ENCODE measurements at regions not wholly inside any gene's neighbourhood (a gene's known extent, or its start where the extent isn't known, plus 50 kb on each side); places are given as distances from the start of the nearest gene placed in this dataset.

GRCh38 chr4:106690487-106690886 lies 321.9 kb upstream of the GIMD1 start:
- Histone ChIP-seq H3K36me3 (ENCODE audit: control insufficient read depth, insufficient read depth, low read length) (no peaks in the 10 kb centered on the region), H3K4me3 (ENCODE audit: low read depth, low read length) (no peak overlapping the region), H3K27me3 (ENCODE audit: control insufficient read depth, insufficient read depth, low read length) (no peaks in the 10 kb centered on the region)
- TF ChIP-seq, protein P1, sequence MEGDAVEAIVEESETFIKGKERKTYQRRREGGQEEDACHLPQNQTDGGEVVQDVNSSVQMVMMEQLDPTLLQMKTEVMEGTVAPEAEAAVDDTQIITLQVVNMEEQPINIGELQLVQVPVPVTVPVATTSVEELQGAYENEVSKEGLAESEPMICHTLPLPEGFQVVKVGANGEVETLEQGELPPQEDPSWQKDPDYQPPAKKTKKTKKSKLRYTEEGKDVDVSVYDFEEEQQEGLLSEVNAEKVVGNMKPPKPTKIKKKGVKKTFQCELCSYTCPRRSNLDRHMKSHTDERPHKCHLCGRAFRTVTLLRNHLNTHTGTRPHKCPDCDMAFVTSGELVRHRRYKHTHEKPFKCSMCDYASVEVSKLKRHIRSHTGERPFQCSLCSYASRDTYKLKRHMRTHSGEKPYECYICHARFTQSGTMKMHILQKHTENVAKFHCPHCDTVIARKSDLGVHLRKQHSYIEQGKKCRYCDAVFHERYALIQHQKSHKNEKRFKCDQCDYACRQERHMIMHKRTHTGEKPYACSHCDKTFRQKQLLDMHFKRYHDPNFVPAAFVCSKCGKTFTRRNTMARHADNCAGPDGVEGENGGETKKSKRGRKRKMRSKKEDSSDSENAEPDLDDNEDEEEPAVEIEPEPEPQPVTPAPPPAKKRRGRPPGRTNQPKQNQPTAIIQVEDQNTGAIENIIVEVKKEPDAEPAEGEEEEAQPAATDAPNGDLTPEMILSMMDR (IDR thresholded peaks at IDR 0.05; ENCODE audit: insufficient read depth, low read depth, low read length): no peak
- CTCF ChIA-PET: interaction anchor here (0.6 to 1.7 kb wide), 4 partner anchors 9 to 53 kb away, joined by 3 to 6 read pairs (median 3); no protein-coding TSS in a partner anchor
- POLR2A ChIA-PET: no interaction called here
- peak; percentile 26 for DNase-seq (ENCODE audit: low read depth)

- POLR2A ChIA-PET: no interaction called here
- Histone ChIP-seq H3K4me3 (ENCODE audit: low read depth, low read length) (no peak overlapping the region), H3K36me3 (ENCODE audit: control insufficient read depth, insufficient read depth, low read length) (no peaks in the 10 kb centered on the region), H3K27me3 (ENCODE audit: control insufficient read depth, insufficient read depth, low read length) (no peaks in the 10 kb centered on the region)
- no peak for DNase-seq (ENCODE audit: low read depth)
- CTCF ChIA-PET: interaction anchor here (1.6 kb wide), 1 partner anchor 13 kb away, joined by 3 read pairs; no protein-coding TSS in a partner anchor
- TF ChIP-seq, protein P1 (IDR thresholded peaks at IDR 0.05; ENCODE audit: insufficient read depth, low read depth, low read length): no peak
These were observed 318.4 kb upstream of the GIMD1 start for GRCh38 chr4:106687026-106687425.

DNA sequence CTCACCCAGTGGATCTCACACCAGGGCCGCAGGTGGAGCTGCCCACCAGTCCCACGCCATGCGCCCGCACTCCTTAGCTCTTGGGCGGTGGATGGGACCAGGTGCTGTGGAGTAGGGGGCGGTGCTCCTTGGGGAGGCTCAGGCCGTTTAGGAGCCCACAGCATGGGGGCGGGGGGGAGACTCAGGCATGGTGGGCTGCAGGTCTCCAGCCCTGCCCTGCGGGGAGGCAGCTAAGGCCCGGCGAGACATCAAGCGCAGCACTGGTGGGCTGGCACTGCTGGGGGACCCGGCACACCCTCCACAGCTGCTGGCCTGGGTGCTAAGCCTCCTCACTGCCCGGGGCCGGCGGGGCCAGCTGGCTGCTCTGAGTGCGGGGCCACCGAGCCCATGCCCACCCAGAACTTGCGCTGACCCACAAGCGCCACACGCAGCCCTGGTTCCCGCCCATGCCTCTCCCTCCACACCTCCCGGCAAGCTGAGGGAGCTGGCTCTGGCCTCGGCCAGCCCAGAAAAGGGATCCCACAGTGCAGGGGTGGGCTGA lies 312.9 kb upstream of the GIMD1 start:
- no peak for DNase-seq (ENCODE audit: low read depth)
- Histone ChIP-seq H3K27me3 (ENCODE audit: control insufficient read depth, insufficient read depth, low read length) (no peaks in the 10 kb centered on the region), H3K36me3 (ENCODE audit: control insufficient read depth, insufficient read depth, low read length) (no peaks in the 10 kb centered on the region), H3K4me3 (ENCODE audit: low read depth, low read length) (no peak overlapping the region)
- TF ChIP-seq, protein P1 (IDR thresholded peaks at IDR 0.05; ENCODE audit: insufficient read depth, low read depth, low read length): no peak
- CTCF ChIA-PET: no interaction called here
- POLR2A ChIA-PET: no interaction called here

DNA sequence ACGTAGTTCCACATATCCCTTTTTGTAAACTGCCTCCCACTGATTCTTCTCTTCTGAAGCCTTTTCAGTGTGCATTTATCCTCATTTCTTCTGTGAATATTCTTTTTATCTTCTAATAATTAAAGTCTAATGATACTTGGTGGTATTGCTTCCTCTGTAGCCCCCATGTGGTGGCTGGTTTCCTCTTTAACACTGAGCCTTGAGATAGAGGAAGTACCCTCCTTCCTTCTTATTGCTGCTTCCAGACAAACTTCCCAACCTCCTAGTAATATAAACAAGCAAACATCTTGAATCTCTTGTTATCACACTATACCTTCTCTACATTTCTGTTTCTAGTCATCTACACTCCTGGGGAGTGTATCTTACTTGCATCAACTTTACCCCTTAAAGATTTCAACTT lies 310.5 kb upstream of the GIMD1 start:
- POLR2A ChIA-PET: no interaction called here
- DNase-seq (ENCODE audit: low read depth): no peak
- H3K36me3 ChIP-seq (ENCODE audit: control insufficient read depth, insufficient read depth, low read length): no peaks in the 10 kb centered on the region
- TF ChIP-seq, protein P1 (IDR thresholded peaks at IDR 0.05; ENCODE audit: insufficient read depth, low read depth, low read length): no peak
- H3K4me3 ChIP-seq (ENCODE audit: low read depth, low read length): no peak overlapping the region
- H3K27me3 ChIP-seq (ENCODE audit: control insufficient read depth, insufficient read depth, low read length): no peaks in the 10 kb centered on the region
- CTCF ChIA-PET: interaction anchor here (1.6 kb wide), 1 partner anchor 12 kb away, joined by 3 read pairs; no protein-coding TSS in a partner anchor

- H3K27me3 ChIP-seq (ENCODE audit: control insufficient read depth, insufficient read depth, low read length): no peaks in the 10 kb centered on the region
- TF ChIP-seq, protein P1 (IDR thresholded peaks at IDR 0.05; ENCODE audit: insufficient read depth, low read depth, low read length): no peak
- POLR2A ChIA-PET: no interaction called here
- CTCF ChIA-PET: no interaction called here
- no peaks in the 10 kb centered on the region for H3K36me3 ChIP-seq (ENCODE audit: control insufficient read depth, insufficient read depth, low read length)
- no peak for DNase-seq (ENCODE audit: low read depth)
- H3K4me3 ChIP-seq (ENCODE audit: low read depth, low read length): no peak overlapping the region
These were observed 308.6 kb upstream of the GIMD1 start for GRCh38 chr4:106677213-106677612.
